UCSD-AML1 (cell line): ENCODE measurements at regions not wholly inside any gene's neighbourhood (a gene's known extent, or its start where the extent isn't known, plus 50 kb on each side); places are given as distances from the start of the nearest gene placed in this dataset.

Experiments used
- DNase-seq: peaks from one replicate; lab custom pipeline; 2025; ENCODE audit not compliant: unreplicated experiment; lab: John Stamatoyannopoulos, UW

GRCh38 chr5:164332349-164333196 lies 827.2 kb downstream of the MAT2B start:
- no peak for DNase-seq

- no peak for DNase-seq
Measured at GRCh38 chr5:164335837-164336236, 830.4 kb downstream of the MAT2B start.

GRCh38 chr5:164336276-164336675 lies 830.9 kb downstream of the MAT2B start:
- no peak for DNase-seq

- no peak for DNase-seq
Measured at GRCh38 chr5:164336906-164337305, 831.5 kb downstream of the MAT2B start.

GRCh38 chr5:164341056-164341619 lies 835.7 kb downstream of the MAT2B start:
- no peak for DNase-seq

GRCh38 chr5:164345173-164345849 lies 839.9 kb downstream of the MAT2B start:
- no peak for DNase-seq

GRCh38 chr5:164345853-164346252 lies 840.4 kb downstream of the MAT2B start:
- DNase-seq, result no peak

- peak; percentile 14 for DNase-seq
Measured at GRCh38 chr5:164346785-164347630, 841.6 kb downstream of the MAT2B start.

GRCh38 chr5:164350236-164350635 lies 844.8 kb downstream of the MAT2B start:
- no peak for DNase-seq

GRCh38 chr5:164351245-164351834 lies 845.9 kb downstream of the MAT2B start:
- no peak for DNase-seq

- no peak for DNase-seq
Measured at GRCh38 chr5:164352695-164353094, 847.3 kb downstream of the MAT2B start.

- DNase-seq, result no peak
Measured at GRCh38 chr5:164353155-164353554, 847.7 kb downstream of the MAT2B start.

- no peak for DNase-seq
Measured at GRCh38 chr5:164354139-164354751, 848.8 kb downstream of the MAT2B start.

- no peak for DNase-seq
Measured at GRCh38 chr5:164355267-164355830, 849.9 kb downstream of the MAT2B start.

GRCh38 chr5:164356790-164357189 lies 851.4 kb downstream of the MAT2B start:
- no peak for DNase-seq

- no peak for DNase-seq
Measured at GRCh38 chr5:164357395-164358033, 852.1 kb downstream of the MAT2B start.

GRCh38 chr5:164358531-164359259 lies 853.3 kb downstream of the MAT2B start:
- DNase-seq, result peak; percentile 25

- DNase-seq, result no peak
Measured at GRCh38 chr5:164359260-164360255, 854.1 kb downstream of the MAT2B start.
